HEK293 (cell line): ENCODE measurements at regions not wholly inside any gene's neighbourhood (a gene's known extent, or its start where the extent isn't known, plus 50 kb on each side); places are given as distances from the start of the nearest gene placed in this dataset.

ENCODE experiments used
- CTCF ChIA-PET: fragments of 350-600 bp; formaldehyde crosslinking; extraction: SDS; loops from one replicate; lab custom pipeline; 2021; ENCODE audit warnings: antibody characterized with exemption; lab: Yijun Ruan, JAX
- POLR2A ChIA-PET: fragments of 300-600 bp; formaldehyde crosslinking; extraction: SDS; loops from one replicate; lab custom pipeline; 2020; ENCODE audit warnings: antibody characterized with exemption, inconsistent platforms; lab: Yijun Ruan, JAX
- H3K27ac ChIP-seq: fragments of 200-500 bp; sonication (Bioruptor generic); 2 replicates; pipeline ENCODE4 v1.5.1; 2014; ENCODE audit warnings: low read depth, low read length, control low read depth, inconsistent platforms; ENCODE audit errors: extremely low read depth
- H3K36me3 ChIP-seq, 2 experiments: fragments of 200-500 bp in 1 of 2; sonication (Bioruptor generic) in 1 of 2; 1 replicate in 1 of 2; 2 replicates in 1 of 2; pipeline ENCODE4 v1.5.1; 2014 to 2017; ENCODE audit warnings: inconsistent platforms in 2 of 2, low read length in 2 of 2; ENCODE audit not compliant: control insufficient read depth in 2 of 2, insufficient read depth in 1 of 2
- H3K4me1 ChIP-seq: fragments of 200-500 bp; sonication (Bioruptor generic); 2 replicates; pipeline ENCODE4 v1.5.1; 2014; ENCODE audit warnings: mild to moderate bottlenecking, low read length, inconsistent platforms; ENCODE audit not compliant: control insufficient read depth, insufficient read depth
- H3K4me3 ChIP-seq: 2 replicates; pipeline ENCODE4 v1.5.1; 2011; ENCODE audit warnings: low read depth, mild to moderate bottlenecking, control low read depth, low read length, moderate library complexity
- H3K9me3 ChIP-seq: fragments of 200-500 bp; sonication (Bioruptor generic); 2 replicates; pipeline ENCODE4 v1.5.1; 2014; ENCODE audit warnings: low read depth, low read length, inconsistent platforms; ENCODE audit not compliant: control insufficient read depth, insufficient read depth
- HOXA7 ChIP-seq: sonication (generic); formaldehyde crosslinking; IDR thresholded peaks from 2 replicates; pipeline ENCODE4 v1.8.1; 2022; ENCODE audit warnings: missing genetic modification reagents, borderline replicate concordance
- KLF1 ChIP-seq: fragments of 450-650 bp; formaldehyde crosslinking; IDR thresholded peaks from 2 replicates; pipeline ENCODE4 v1.5.1; 2016; ENCODE audit warnings: missing biosample characterization, missing genetic modification characterization
- KLF8 ChIP-seq: fragments of 450-650 bp; formaldehyde crosslinking; IDR thresholded peaks from 2 replicates; pipeline ENCODE4 v1.5.1; 2016; ENCODE audit warnings: missing biosample characterization, missing genetic modification characterization
- MZF1 ChIP-seq: fragments of 450-650 bp; formaldehyde crosslinking; IDR thresholded peaks from 2 replicates; pipeline ENCODE4 v1.5.1; 2017; ENCODE audit warnings: missing biosample characterization, missing genetic modification characterization, borderline replicate concordance
- OVOL3 ChIP-seq: fragments of 450-650 bp; formaldehyde crosslinking; IDR thresholded peaks from 2 replicates; pipeline ENCODE4 v1.5.1; 2016; ENCODE audit warnings: missing biosample characterization, missing genetic modification characterization
- PATZ1 ChIP-seq: fragments of 450-650 bp; formaldehyde crosslinking; IDR thresholded peaks from 2 replicates; pipeline ENCODE4 v1.5.1; 2016; ENCODE audit warnings: missing biosample characterization, missing genetic modification characterization
- SCRT1 ChIP-seq: fragments of 450-650 bp; formaldehyde crosslinking; IDR thresholded peaks from 2 replicates; pipeline ENCODE4 v1.5.1; 2016; ENCODE audit warnings: missing biosample characterization, missing genetic modification characterization, borderline replicate concordance
- SCRT2 ChIP-seq: fragments of 450-650 bp; formaldehyde crosslinking; IDR thresholded peaks from 2 replicates; pipeline ENCODE4 v1.5.1; 2016; ENCODE audit warnings: missing biosample characterization, missing genetic modification characterization
- SETDB1 ChIP-seq: IDR thresholded peaks from one replicate; pipeline ENCODE4 v1.6.1; 2017; ENCODE audit warnings: mild to moderate bottlenecking, low read length, moderate library complexity, mixed read lengths; ENCODE audit not compliant: insufficient read length
- SP7 ChIP-seq: fragments of 450-650 bp; formaldehyde crosslinking; IDR thresholded peaks from 2 replicates; pipeline ENCODE4 v1.5.1; 2016; ENCODE audit warnings: missing biosample characterization, missing genetic modification characterization
- YY1 ChIP-seq: fragments of 450-650 bp; formaldehyde crosslinking; IDR thresholded peaks from 2 replicates; pipeline ENCODE4 v1.5.1; 2018; ENCODE audit warnings: missing biosample characterization, missing genetic modification characterization
- ZBTB26 ChIP-seq: fragments of 450-650 bp; formaldehyde crosslinking; optimal IDR thresholded peaks from 2 replicates; pipeline ENCODE3; 2016; ENCODE audit warnings: missing biosample characterization, mild to moderate bottlenecking, missing genetic modification characterization
- ZFP3 ChIP-seq: fragments of 450-650 bp; formaldehyde crosslinking; IDR thresholded peaks from 2 replicates; pipeline ENCODE4 v1.5.1; 2016; ENCODE audit warnings: low read depth, missing biosample characterization, missing genetic modification characterization
- ZFP69B ChIP-seq: fragments of 450-650 bp; formaldehyde crosslinking; IDR thresholded peaks from 2 replicates; pipeline ENCODE4 v1.5.1; 2016; ENCODE audit warnings: missing biosample characterization, missing genetic modification characterization
- ZNF16 ChIP-seq: fragments of 450-650 bp; formaldehyde crosslinking; IDR thresholded peaks from 2 replicates; pipeline ENCODE4 v1.5.1; 2016; ENCODE audit warnings: low read depth, missing biosample characterization, missing genetic modification characterization
- ZNF18 ChIP-seq: fragments of 450-650 bp; formaldehyde crosslinking; IDR thresholded peaks from 2 replicates; pipeline ENCODE4 v1.5.1; 2016; ENCODE audit warnings: missing biosample characterization, missing genetic modification characterization
- ZNF19 ChIP-seq: fragments of 450-650 bp; formaldehyde crosslinking; IDR thresholded peaks from 2 replicates; pipeline ENCODE4; 2016; ENCODE audit warnings: missing biosample characterization, missing genetic modification characterization, low read depth
- ZNF341 ChIP-seq: fragments of 450-650 bp; formaldehyde crosslinking; IDR thresholded peaks from 2 replicates; pipeline ENCODE4; 2016; ENCODE audit warnings: low read depth, missing biosample characterization, missing genetic modification characterization
- ZNF350 ChIP-seq: fragments of 450-650 bp; formaldehyde crosslinking; IDR thresholded peaks from 2 replicates; pipeline ENCODE4 v1.5.0; 2017; ENCODE audit warnings: missing biosample characterization, mild to moderate bottlenecking, missing genetic modification characterization
- ZNF354C ChIP-seq: fragments of 450-650 bp; formaldehyde crosslinking; IDR thresholded peaks from 2 replicates; pipeline ENCODE4 v1.5.1; 2016; ENCODE audit warnings: missing biosample characterization, missing genetic modification characterization, low read depth, borderline replicate concordance
- ZNF654 ChIP-seq: fragments of 450-650 bp; formaldehyde crosslinking; IDR thresholded peaks from 2 replicates; pipeline ENCODE4 v1.5.1; 2016; ENCODE audit warnings: low read depth, missing biosample characterization, missing genetic modification characterization
- ZNF777 ChIP-seq: fragments of 450-650 bp; formaldehyde crosslinking; IDR thresholded peaks from 2 replicates; pipeline ENCODE4 v1.5.1; 2017; ENCODE audit warnings: missing biosample characterization, missing genetic modification characterization, borderline replicate concordance
- ZSCAN4 ChIP-seq: fragments of 450-650 bp; formaldehyde crosslinking; IDR thresholded peaks from 2 replicates; pipeline ENCODE4 v1.5.1; 2017; ENCODE audit warnings: missing biosample characterization, missing genetic modification characterization
- ZXDB ChIP-seq: fragments of 450-650 bp; formaldehyde crosslinking; IDR thresholded peaks from 2 replicates; pipeline ENCODE4 v1.5.1; 2016; ENCODE audit warnings: missing biosample characterization, missing genetic modification characterization

GRCh38 chr15:37599156-37599555 lies 335.3 kb upstream of the TMCO5A start:
- H3K4me3 ChIP-seq, result no peak overlapping the region
- H3K4me1 ChIP-seq, result 0 out of 2 replicates have a peak, but pooled peaks cover 2% of the 10 kb centered on the region
- no peaks in the 10 kb centered on the region for H3K36me3 ChIP-seq
- TF ChIP-seq YY1 (tag by site-specific recombination) (no peak), MZF1 (tag by site-specific recombination) (no peak), ZNF19 (no peak), ZNF777 (tag by site-specific recombination) (no peak), SETDB1 (no peak), PATZ1 (tag by site-specific recombination) (no peak), SCRT1 (tag by site-specific recombination) (no peak), ZSCAN4 (tag by site-specific recombination) (no peak), ZNF654 (tag by site-specific recombination) (no peak), ZXDB (tag by site-specific recombination) (no peak), ZFP3 (tag by site-specific recombination) (no peak), ZNF354C (tag by site-specific recombination) (no peak), KLF1 (tag by site-specific recombination) (no peak)
- ChIA-PET CTCF (no interaction called here), POLR2A (no interaction called here)
- no peak overlapping the region for H3K27ac ChIP-seq
- H3K9me3 ChIP-seq, result no peaks in the 10 kb centered on the region

GRCh38 chr15:37616215-37616614 lies 318.2 kb upstream of the TMCO5A start:
- CTCF ChIA-PET, result no interaction called here
- no peaks in the 10 kb centered on the region for H3K9me3 ChIP-seq
- H3K4me3 ChIP-seq, result no peak overlapping the region
- H3K27ac ChIP-seq, result no peak overlapping the region
- TF ChIP-seq ZNF16, result no peak
- TF ChIP-seq ZNF341 (tag by site-specific recombination), result no peak
- TF ChIP-seq HOXA7 (CRISPR knock-in tag), result no peak
- no peak for TF ChIP-seq OVOL3 (tag by site-specific recombination)
- TF ChIP-seq SP7 (tag by site-specific recombination), result no peak
- TF ChIP-seq ZNF350 (tag by site-specific recombination), result 0 out of 2 replicates have a peak, but pooled peaks have one; percentile 62
- no peaks in the 10 kb centered on the region for H3K36me3 ChIP-seq
- POLR2A ChIA-PET, result no interaction called here
- H3K4me1 ChIP-seq, result peaks cover 2% of the 10 kb centered on the region; the same call in 1 of the 2 replicates

- Histone ChIP-seq H3K27ac (no peak overlapping the region), H3K9me3 (no peaks in the 10 kb centered on the region), H3K36me3 (no peaks in the 10 kb centered on the region), H3K4me3 (no peak overlapping the region), H3K4me1 (peaks cover 2% of the 10 kb centered on the region; the same call in 1 of the 2 replicates)
- ChIA-PET CTCF (no interaction called here), POLR2A (no interaction called here)
- TF ChIP-seq SCRT2 (tag by site-specific recombination) (no peak), KLF8 (tag by site-specific recombination) (no peak), ZFP69B (tag by site-specific recombination) (no peak), ZNF18 (tag by site-specific recombination) (no peak), ZBTB26 (tag by site-specific recombination) (no peak)
Observed at GRCh38 chr15:37618353-37618752, 316.1 kb upstream of the TMCO5A start.
